Stimulated activated CD4-positive, alpha-beta T cell treated with anti-CD3 and anti-CD28 coated beads, Interleukin-15, amount 100 ng/mL, for 48 hours (primary cell): ENCODE measurements at regions not wholly inside any gene's neighbourhood (a gene's known extent, or its start where the extent isn't known, plus 50 kb on each side); places are given as distances from the start of the nearest gene placed in this dataset.
A peak's percentile ranks its signal among the peaks of the same experiment; 100 is the strongest.

Source experiments
- DNase-seq, 2 donors: peaks; one replicate each; pipeline ENCODE4 v3.0.0-alpha.2; 2020; ENCODE audit warnings: low read depth in 2 of 2

- no peak for DNase-seq
These were observed 86.1 kb upstream of the BZW1 start for GRCh38 chr2:200725596-200725995.

GRCh38 chr2:200728630-200729029, 83.1 kb upstream of the BZW1 start:
- DNase-seq, result no peak

DNA sequence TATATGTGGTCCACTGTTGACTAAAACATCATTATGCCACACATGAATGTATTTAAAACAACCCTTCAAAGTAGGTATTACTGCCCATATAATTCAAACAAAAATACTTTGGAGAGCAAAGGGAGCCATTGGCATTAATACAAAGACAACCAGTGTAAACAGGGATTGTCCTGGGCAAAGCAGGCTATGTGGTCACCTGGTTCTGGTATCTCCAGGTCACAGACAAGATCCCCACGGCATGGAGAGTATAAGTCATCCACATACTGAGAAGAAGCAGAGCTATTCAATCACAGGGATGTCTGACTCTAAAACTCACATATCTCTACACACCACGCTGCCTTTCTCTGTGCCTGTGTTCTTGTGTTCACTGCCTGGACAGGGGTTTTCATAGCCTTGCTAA, 81.4 kb upstream of the BZW1 start:
- DNase-seq, result no peak

- no peak for DNase-seq
These were observed 80.8 kb upstream of the BZW1 start for GRCh38 chr2:200730960-200731359.

- DNase-seq, result no peak
These were observed 78.8 kb upstream of the BZW1 start for GRCh38 chr2:200732866-200733265.

DNA sequence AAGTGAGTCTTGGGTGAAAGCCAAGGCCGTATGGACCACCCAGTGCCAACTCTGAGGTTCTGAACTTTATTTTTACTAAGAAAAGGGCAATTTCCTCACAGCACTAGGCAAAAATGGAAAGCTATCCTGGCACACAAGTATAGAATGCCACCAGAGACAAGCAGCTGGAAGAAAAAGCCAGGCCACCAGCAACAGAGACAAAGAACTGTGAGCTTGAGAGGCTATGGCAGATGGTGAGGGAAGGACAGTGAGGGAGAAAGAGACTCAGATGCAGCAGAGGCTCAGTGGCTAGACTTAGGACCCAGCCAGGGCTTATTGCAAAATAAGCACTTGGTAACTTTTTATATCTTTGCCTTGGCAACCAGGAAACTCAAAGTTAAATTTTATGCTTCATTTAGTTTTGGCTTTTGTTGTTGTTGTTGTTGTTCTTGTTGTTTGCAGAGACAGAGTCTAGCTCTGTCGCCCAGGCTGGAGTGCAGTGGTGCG, 78.0 kb upstream of the BZW1 start:
- DNase-seq, result no peak

- peak in 1 of 2 donors; percentile 30 for DNase-seq
These were observed 76.6 kb upstream of the BZW1 start for GRCh38 chr2:200735061-200735460.

GRCh38 chr2:200736646-200737274, 75.0 kb upstream of the BZW1 start:
- no peak for DNase-seq

DNA sequence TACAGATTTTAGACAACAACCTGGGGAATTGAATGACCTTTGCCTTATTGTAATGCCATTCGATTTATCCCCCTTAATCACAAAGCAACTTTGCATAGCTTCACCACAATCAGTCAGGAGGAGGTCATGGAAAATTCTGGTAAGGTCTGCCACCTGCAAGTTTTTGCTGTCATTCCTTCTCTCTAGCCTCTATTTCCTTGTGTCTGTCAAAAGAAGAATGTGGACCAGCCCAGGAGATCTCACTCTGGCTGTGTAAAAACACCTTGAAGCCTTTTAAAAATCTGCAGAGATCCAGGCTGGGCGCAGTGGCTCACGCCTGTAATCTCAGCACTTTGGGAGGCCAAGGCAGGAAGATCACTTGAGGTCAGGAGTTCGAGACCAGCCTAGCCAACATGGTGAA, 74.1 kb upstream of the BZW1 start:
- DNase-seq, result no peak

GRCh38 chr2:200738590-200738989, 73.1 kb upstream of the BZW1 start:
- no peak for DNase-seq

DNA sequence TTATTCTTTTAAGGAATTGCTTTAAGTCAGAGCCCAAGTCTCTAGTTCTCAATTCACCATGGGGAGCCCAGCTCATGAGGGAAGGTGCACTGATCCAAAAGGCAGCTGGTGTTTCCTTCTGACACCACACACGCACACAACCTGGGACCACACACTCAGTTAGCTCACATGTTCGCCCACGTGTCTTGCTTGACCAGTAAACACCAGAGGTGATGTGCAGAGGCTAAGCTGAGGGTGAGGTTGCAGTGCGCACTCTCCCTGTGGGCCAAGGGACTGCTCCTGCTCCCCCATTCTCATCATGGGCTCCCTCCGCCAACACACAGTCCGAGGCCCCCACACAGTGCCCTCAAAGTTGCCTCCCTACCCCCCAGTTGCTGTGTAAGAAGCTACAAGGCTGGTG, 70.8 kb upstream of the BZW1 start:
- no peak for DNase-seq

DNA sequence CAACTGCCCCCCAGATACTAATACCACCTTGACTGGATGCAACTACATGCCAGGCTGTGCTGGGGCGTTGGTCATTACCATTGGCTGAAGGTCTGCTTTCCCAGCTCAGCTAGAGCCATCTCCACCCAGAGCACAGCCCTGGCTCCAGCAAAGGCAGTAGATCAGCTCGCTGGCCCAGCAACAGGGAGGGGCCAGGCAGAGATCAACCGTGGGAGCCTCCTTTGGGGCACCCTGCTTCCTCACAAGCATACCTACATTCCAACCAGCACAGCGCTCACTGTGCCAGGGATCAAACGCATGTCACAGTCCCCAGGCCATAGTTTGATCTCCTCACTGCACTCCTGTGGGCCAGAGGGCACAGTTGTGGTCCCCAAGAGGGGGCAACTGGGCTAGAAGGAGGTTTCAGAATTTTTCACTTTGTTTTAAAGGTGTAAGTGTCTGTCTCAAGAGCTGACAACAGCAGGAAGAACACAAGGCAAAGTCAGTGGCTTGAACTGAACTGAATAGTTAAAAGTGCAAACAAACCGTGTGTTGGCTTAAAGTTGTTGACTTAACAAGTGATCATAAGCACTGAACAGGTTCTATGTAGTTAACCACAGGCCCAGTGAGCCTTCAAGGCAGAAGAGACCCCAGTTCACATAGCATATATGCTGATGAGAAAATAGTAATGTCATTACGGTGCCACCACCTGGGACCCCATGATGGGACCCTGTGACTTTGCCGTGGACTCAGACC, 70.1 kb upstream of the BZW1 start:
- DNase-seq, result no peak

- DNase-seq, result no peak
These were observed 69.3 kb upstream of the BZW1 start for GRCh38 chr2:200742426-200742825.

GRCh38 chr2:200743042-200743676, 68.6 kb upstream of the BZW1 start:
- DNase-seq, result no peak

GRCh38 chr2:200744201-200744602, 67.5 kb upstream of the BZW1 start:
- DNase-seq, result no peak

DNA sequence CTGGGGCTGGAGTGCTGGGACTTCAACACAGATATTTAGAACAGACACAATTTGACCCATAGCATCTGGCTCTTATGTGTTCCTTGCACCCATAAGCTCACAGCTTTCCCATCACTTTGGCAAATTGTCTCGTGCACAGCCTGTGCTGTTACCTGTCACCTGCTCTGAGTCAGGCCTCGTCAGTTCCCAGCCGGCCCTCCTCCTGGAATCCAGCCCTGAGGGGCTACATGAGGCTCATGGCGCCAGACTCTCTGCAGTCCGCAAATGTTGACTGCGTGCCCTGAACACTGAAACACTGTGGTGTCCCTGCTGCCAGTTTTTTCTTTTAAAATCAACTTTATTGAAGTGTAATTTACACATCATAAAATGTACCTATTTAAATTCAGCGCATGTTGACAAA, 65.4 kb upstream of the BZW1 start:
- DNase-seq, result no peak

DNA sequence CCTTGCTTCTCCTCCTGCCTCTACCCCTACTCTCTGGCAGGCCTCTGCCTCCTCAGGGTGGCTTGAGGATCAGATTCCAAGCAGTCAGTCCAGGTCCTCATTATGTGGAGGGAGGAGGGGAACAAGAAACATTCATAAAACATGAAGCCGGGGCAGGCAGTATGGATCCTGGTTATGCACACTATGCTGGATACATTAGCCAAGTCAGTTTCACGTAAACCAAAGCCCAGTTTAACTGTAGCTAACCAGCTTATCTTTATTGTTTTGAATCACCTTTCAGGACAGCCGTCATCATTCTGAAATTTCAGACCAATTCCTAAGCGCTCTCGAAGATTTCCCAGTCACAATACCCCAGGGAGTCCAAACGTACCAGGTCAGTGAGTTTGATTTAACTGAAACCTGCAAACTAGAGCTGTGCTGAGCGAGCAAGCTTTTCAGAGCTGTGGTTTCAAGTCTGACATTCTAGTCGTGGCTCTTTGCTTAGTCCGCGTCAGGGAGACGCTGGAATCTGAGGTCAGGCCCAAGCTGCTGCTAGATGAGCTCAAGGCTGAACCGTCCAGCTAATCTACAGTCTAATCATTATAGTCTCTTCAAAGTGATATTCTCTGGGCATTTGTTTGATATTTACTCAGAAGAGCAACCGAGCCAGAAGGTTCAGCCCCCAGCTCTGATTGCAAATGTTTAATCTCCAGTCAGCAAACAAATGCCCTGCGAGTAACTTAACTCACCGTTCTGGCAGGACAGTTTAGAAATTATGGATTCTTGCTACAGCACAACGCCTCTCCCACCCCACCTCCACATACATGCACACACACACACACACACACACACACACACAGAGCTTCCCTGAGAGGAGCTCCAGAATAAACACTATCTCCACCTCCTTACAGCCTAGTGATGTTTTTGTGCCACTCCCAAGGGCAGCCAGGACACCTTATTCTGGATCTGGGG, 63.8 kb upstream of the BZW1 start:
- DNase-seq, result no peak

DNA sequence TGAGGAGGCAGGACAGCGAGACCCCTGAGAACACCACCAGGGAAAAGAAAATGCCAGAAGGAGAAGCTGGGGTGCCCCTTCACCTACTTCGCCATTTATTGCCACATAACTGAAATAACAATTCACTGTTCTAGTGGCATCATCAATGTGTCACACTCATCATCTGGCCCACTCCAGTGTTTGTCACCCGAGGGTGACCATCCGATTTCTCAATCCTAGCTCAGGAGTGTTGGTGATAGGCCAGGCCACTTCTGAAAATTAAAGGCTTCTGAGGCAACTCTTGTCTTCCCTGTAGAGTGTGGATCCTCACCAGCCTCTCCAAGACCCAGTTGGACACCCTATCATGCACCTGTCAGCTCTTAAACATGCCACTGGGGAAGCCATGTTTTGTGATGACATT, 62.9 kb upstream of the BZW1 start:
- DNase-seq, result no peak

DNA sequence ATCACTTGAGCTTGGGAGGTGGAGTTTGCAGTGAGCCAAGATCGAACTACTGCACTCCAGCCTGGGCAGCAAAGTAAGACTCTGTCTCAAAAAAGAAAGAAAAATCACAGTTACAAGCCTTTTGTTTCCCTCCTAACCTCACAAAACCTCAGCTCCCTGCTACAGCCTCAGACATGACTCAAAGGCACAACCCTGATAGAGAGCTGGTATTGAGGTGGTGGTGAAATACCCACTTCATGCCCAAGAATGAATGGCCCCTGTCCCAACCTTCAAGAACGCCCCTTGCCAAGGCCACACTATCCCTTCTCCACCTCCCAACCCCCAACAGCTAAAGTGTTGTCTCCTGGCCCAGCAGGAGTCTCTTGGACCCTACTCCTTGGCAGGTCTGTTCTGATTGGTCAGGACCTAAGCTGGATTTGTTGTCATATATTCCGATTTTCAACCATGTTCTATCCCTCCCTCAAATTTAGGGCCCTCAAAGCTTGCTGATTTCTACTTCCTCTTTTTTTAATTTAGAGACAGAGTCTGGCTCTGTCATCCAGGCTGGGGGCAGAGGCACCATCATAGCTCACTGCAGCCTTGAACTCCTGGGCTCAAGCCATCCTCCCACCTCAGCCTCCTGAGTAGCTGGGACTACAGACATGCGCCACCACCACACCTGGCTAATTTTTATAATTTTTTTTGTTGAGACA, 61.9 kb upstream of the BZW1 start:
- DNase-seq, result no peak

- no peak for DNase-seq
These were observed 61.3 kb upstream of the BZW1 start for GRCh38 chr2:200750323-200750910.

GRCh38 chr2:200751786-200752185, 59.9 kb upstream of the BZW1 start:
- DNase-seq, result no peak
